Stimulated activated naive B cell treated with anti-CD40 and anti-IgM and Interleukin-4, amounts not matched to agents 10 μg/mL and 1 μg/mL and 100 μg/mL, for 72 hours (primary cell): ENCODE measurements at regions not wholly inside any gene's neighbourhood (a gene's known extent, or its start where the extent isn't known, plus 50 kb on each side); places are given as distances from the start of the nearest gene placed in this dataset.
A peak's percentile ranks its signal among the peaks of the same experiment; 100 is the strongest.

ENCODE experiments used
- ATAC-seq, 2 donors: fragments of 150-1000 bp; cut with Tn5 transposase; replicated peaks; 2 replicates each; pipeline ENCODE4 v1.10.0; 2021; ENCODE audit warnings: moderate library complexity in 1 of 2
- DNase-seq: peaks from one replicate; pipeline ENCODE4 v3.0.0; 2021
- H3K27ac Mint-ChIP-seq: one replicate; pipeline ENCODE4 v1.8.0; 2022; ENCODE audit warnings: mild to moderate bottlenecking, mixed read lengths
- H3K27me3 Mint-ChIP-seq, 2 donors: one replicate each; pipeline ENCODE4 v1.8.0; 2022; ENCODE audit warnings: mixed read lengths in 2 of 2
- H3K36me3 Mint-ChIP-seq, 2 donors: one replicate each; pipeline ENCODE4 v1.8.0; 2022; ENCODE audit warnings: mixed read lengths in 2 of 2, mild to moderate bottlenecking in 1 of 2
- H3K4me1 Mint-ChIP-seq, 2 donors: one replicate each; pipeline ENCODE4 v1.8.0; 2022; ENCODE audit warnings: mixed read lengths in 2 of 2, mild to moderate bottlenecking in 1 of 2
- H3K4me3 Mint-ChIP-seq, 2 donors: one replicate each; pipeline ENCODE4 v1.8.0; 2022; ENCODE audit warnings: mild to moderate bottlenecking in 2 of 2, mixed read lengths in 2 of 2, moderate library complexity in 1 of 2
- H3K9me3 Mint-ChIP-seq, 2 donors: one replicate each; pipeline ENCODE4 v1.8.0; 2022; ENCODE audit warnings: mixed read lengths in 2 of 2, mild to moderate bottlenecking in 1 of 2

DNA sequence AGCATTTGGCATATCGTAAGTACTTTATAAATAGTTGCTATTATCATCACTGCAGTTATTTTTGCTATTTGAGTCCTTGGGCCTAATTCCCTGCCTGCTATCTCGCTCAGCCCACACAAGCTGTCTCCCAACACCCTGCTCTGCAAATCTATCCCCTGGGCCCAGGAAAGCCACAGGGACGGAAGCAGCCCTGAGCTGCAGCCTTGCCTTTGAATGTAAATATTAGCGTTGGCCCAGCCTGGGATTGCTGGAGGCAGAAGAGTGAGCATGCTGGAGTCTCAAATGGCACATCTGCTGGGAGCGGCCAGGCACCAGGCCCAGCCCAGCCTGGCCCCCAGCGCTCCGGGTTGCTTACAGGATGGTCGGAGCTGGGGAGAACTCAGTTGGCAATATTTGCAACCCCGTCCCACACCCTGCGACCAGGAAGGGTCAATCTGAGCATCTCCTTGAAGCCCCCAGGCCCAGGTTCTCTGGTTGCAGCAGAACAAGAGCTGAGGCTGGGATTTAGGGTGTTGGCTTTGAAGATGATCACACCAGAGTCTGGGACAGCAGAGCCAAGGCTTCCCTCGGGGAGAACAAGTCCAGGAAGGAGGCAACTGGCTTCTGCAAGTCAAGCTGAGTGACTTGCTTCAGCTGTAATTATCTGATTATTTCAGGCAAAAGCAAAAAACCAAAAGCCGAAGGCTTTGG is 529.6 kb downstream of the SHQ1 start:
- H3K27ac Mint-ChIP-seq = no peak overlapping the region
- no peaks in the 10 kb centered on the region for H3K9me3 Mint-ChIP-seq
- no peaks in the 10 kb centered on the region for H3K27me3 Mint-ChIP-seq
- ATAC-seq (no peak), DNase-seq (no peak)
- H3K36me3 Mint-ChIP-seq = peaks cover 4% of the 10 kb centered on the region in 2 donors
- H3K4me3 Mint-ChIP-seq = no peak overlapping the region
- peaks cover 9 to 25% of the 10 kb centered on the region in 2 donors for H3K4me1 Mint-ChIP-seq

DNA sequence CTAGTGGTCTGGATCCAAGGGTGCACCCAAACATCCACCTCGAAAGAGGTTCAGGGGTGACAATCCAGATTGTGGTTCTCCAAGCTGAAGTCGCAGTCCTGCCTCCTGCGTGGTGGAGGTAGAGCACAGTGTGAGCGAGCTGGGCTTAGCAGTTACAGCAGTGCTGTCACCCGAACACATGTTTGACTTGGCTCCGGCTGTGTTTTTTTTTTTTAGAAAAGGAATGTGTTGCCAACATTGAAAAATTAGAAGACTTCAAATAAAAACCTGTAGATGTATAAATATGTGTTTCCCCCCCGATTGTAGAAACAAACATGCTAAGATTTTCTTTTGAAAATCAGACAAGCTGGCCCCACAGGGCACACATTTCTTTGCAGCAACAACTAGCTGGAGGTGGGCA is 530.8 kb downstream of the SHQ1 start:
- DNase-seq = no peak
- no peak overlapping the region for H3K4me3 Mint-ChIP-seq

GRCh38 chr3:72316501-72317279 is 531.6 kb downstream of the SHQ1 start:
- no peak for ATAC-seq
- no peaks in the 10 kb centered on the region for H3K27me3 Mint-ChIP-seq
- peaks cover 13 to 36% of the 10 kb centered on the region in 2 donors for H3K4me1 Mint-ChIP-seq
- H3K36me3 Mint-ChIP-seq = peaks cover 4% of the 10 kb centered on the region in 2 donors
- H3K4me3 Mint-ChIP-seq = no peak overlapping the region
- peak overlapping the region; percentile 2 for H3K27ac Mint-ChIP-seq
- no peak for DNase-seq
- no peaks in the 10 kb centered on the region for H3K9me3 Mint-ChIP-seq

More for the DNA sequence above, 530.8 kb downstream of the SHQ1 start:
- peaks cover 4% of the 10 kb centered on the region in 2 donors for H3K36me3 Mint-ChIP-seq
- no peaks in the 10 kb centered on the region for H3K9me3 Mint-ChIP-seq
- ATAC-seq = no peak
- peaks cover 9 to 28% of the 10 kb centered on the region in 2 donors for H3K4me1 Mint-ChIP-seq
- no peaks in the 10 kb centered on the region for H3K27me3 Mint-ChIP-seq
- H3K27ac Mint-ChIP-seq = no peak overlapping the region

DNA sequence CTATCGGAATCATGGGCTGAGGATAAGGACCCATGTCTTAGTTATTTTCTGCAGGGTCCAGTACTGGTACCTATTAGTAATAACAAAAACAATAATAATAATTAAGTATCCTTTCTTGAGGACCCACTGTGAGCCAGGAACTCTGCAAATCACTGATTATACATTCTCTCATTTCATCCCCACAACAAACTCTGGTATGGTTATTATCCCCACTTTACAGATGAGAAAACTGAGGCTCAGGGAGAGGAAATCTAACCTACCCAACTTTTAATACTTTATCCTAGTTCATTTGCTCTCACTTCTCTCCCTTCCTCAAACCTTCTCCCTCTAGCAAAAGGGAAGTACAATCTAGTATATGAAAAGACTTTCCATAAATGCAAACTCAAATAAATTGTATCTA is 528.4 kb upstream of the PROK2 start:
- ATAC-seq (no peak), DNase-seq (no peak)
- Mint-ChIP-seq H3K27me3 (no peaks in the 10 kb centered on the region), H3K4me1 (peaks cover 34 to 69% of the 10 kb centered on the region in 2 donors), H3K27ac (no peak overlapping the region), H3K4me3 (no peak overlapping the region), H3K9me3 (no peaks in the 10 kb centered on the region), H3K36me3 (peaks cover 0 to 4% of the 10 kb centered on the region in 2 donors)

GRCh38 chr3:72312339-72312738 is 527.4 kb upstream of the PROK2 start:
- Mint-ChIP-seq H3K27me3 (no peaks in the 10 kb centered on the region), H3K9me3 (no peaks in the 10 kb centered on the region), H3K4me3 (no peak overlapping the region), H3K27ac (no peak overlapping the region), H3K36me3 (peaks cover 0 to 4% of the 10 kb centered on the region in 2 donors), H3K4me1 (peaks cover 36 to 72% of the 10 kb centered on the region in 2 donors)
- ATAC-seq (no peak), DNase-seq (no peak)

- no peaks in the 10 kb centered on the region for H3K27me3 Mint-ChIP-seq
- peak overlapping the region; percentile 41 to 51 for H3K4me3 Mint-ChIP-seq
- H3K27ac Mint-ChIP-seq = peak overlapping the region; percentile 31
- DNase-seq (no peak), ATAC-seq (no peak)
- H3K9me3 Mint-ChIP-seq = no peaks in the 10 kb centered on the region
- peaks cover 36 to 75% of the 10 kb centered on the region in 2 donors for H3K4me1 Mint-ChIP-seq
- peaks cover 0 to 4% of the 10 kb centered on the region in 2 donors for H3K36me3 Mint-ChIP-seq
Measured at GRCh38 chr3:72311425-72311824, 526.5 kb upstream of the PROK2 start.

- peak overlapping the region; percentile 75 to 76 for H3K4me3 Mint-ChIP-seq
- DNase-seq = peak; percentile 76
Measured at GRCh38 chr3:72310419-72311380, 525.8 kb upstream of the PROK2 start.

DNA sequence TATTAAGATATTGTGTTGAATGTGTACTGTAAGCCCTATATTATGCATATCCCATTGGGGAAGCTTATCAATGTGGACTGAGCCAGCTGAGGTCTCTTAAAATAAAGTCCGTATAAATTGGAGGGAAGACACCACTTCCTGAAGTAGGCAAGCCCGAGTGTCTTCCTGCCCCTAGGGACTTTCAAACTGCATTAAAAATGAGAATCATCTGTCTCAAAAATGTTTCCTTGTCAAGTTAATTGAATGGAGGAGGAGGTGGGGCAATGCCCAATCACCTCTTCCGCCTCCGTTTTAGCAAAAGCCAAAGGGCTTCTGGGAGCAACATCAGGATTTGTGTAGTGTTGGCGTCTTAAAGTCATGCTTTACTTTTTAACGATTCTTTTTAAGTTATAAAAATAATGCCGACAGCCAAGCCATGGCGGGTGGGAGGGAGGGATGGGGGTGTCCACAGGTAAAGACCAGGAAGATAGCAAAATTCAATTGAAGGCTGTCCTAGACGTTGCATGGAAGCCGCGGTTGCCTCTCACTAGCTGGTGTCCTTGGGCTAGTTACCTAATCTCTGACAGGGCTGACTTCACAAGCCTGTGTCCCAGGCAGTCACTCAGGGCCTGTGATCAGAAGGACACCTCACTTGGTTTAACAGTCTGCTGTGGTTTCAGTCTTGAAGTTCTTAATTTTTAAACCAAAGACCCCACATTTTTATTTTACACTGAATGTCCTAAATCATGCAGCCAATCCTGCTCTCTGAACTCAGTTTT is 524.9 kb upstream of the PROK2 start:
- Mint-ChIP-seq H3K27me3 (peaks cover 0 to 5% of the 10 kb centered on the region in 2 donors), H3K36me3 (peaks cover 0 to 4% of the 10 kb centered on the region in 2 donors), H3K4me1 (peaks cover 35 to 70% of the 10 kb centered on the region in 2 donors), H3K9me3 (no peaks in the 10 kb centered on the region), H3K4me3 (peak overlapping the region in 1 of 2 donors; percentile 75), H3K27ac (peak overlapping the region; percentile 86)
- ATAC-seq (peak; percentile 5 to 8), DNase-seq (no peak)

More at GRCh38 chr3:72310419-72311380, 525.8 kb upstream of the PROK2 start:
- ATAC-seq = peak; percentile 96
- H3K4me1 Mint-ChIP-seq = peaks cover 36 to 71% of the 10 kb centered on the region in 2 donors
- H3K9me3 Mint-ChIP-seq = no peaks in the 10 kb centered on the region
- peak overlapping the region; percentile 86 for H3K27ac Mint-ChIP-seq
- no peaks in the 10 kb centered on the region for H3K27me3 Mint-ChIP-seq
- H3K36me3 Mint-ChIP-seq = peaks cover 0 to 4% of the 10 kb centered on the region in 2 donors

DNA sequence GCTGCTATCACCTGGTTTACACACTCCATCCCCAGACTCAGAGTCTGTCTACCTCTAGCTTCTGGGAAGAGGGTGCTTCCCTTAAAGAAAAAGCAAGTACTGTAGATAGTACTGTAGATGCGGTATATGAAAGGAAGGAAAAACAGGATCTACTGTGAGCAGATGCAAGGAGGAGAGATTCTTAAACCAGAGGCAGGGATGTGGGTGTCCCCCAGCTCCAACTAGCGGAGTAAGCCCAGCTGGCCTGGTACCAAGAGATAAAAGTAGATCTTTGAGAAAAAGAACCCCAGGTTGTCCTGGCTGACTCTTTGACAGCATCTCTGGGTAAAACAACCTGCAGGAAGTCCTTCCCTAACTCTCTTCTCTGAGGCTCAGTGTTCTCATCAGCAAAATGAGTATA is 523.7 kb upstream of the PROK2 start:
- peaks cover 0 to 5% of the 10 kb centered on the region in 2 donors for H3K27me3 Mint-ChIP-seq
- no peak overlapping the region for H3K4me3 Mint-ChIP-seq
- DNase-seq (no peak), ATAC-seq (no peak)
- H3K27ac Mint-ChIP-seq = peak overlapping the region; percentile 88
- H3K4me1 Mint-ChIP-seq = peaks cover 36 to 61% of the 10 kb centered on the region in 2 donors
- H3K9me3 Mint-ChIP-seq = no peaks in the 10 kb centered on the region
- H3K36me3 Mint-ChIP-seq = no peaks in the 10 kb centered on the region

DNA sequence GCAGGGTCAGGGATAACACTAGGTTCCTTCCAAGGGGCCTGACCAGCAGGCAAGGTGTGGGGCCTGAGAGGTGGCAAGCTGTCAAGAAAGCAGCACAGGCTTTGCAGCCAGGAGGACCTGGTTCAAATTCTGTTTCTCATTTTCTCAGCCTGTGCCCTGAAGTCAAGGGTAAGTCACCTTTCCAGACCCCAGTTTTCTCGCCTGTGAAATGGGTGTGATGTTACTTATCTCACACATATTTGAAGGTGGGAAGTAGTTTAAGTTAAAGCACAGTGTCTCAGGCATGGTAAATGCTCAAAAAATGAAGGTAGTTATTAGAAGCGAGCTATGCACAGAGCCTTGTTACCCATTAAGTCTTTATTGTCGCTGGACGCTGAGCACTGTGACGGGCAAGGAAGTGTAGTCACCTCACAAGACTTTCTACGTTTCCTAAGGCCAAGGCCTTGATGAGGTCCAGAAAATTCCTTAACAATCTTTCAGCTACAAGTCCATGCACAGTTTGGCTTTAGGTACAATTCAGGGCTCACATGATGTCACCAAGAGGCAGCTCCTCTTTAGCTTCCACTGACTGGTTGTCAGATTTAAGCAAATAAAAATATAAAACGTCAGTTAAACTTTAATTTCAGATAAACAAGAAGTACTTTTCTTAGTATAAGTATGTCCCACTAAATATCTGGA is 522.6 kb upstream of the PROK2 start:
- DNase-seq (no peak), ATAC-seq (no peak)
- H3K27me3 Mint-ChIP-seq = peaks cover 0 to 5% of the 10 kb centered on the region in 2 donors
- H3K36me3 Mint-ChIP-seq = no peaks in the 10 kb centered on the region
- H3K4me1 Mint-ChIP-seq = peaks cover 36 to 58% of the 10 kb centered on the region in 2 donors
- no peak overlapping the region for H3K4me3 Mint-ChIP-seq
- H3K27ac Mint-ChIP-seq = no peak overlapping the region
- no peaks in the 10 kb centered on the region for H3K9me3 Mint-ChIP-seq

GRCh38 chr3:72306800-72307341 is 521.9 kb upstream of the PROK2 start:
- peaks cover 0 to 5% of the 10 kb centered on the region in 2 donors for H3K27me3 Mint-ChIP-seq
- peak overlapping the region; percentile 67 for H3K27ac Mint-ChIP-seq
- peaks cover 37 to 51% of the 10 kb centered on the region in 2 donors for H3K4me1 Mint-ChIP-seq
- DNase-seq = no peak
- no peak overlapping the region for H3K4me3 Mint-ChIP-seq
- no peaks in the 10 kb centered on the region for H3K36me3 Mint-ChIP-seq
- no peaks in the 10 kb centered on the region for H3K9me3 Mint-ChIP-seq
- ATAC-seq = no peak

- no peaks in the 10 kb centered on the region for H3K9me3 Mint-ChIP-seq
- DNase-seq (no peak), ATAC-seq (no peak)
- H3K36me3 Mint-ChIP-seq = no peaks in the 10 kb centered on the region
- H3K27ac Mint-ChIP-seq = no peak overlapping the region
- peaks cover 22 to 23% of the 10 kb centered on the region in 2 donors for H3K4me1 Mint-ChIP-seq
- peaks cover 0 to 15% of the 10 kb centered on the region in 2 donors for H3K27me3 Mint-ChIP-seq
- no peak overlapping the region for H3K4me3 Mint-ChIP-seq
Measured at GRCh38 chr3:72303926-72304325, 519.0 kb upstream of the PROK2 start.

DNA sequence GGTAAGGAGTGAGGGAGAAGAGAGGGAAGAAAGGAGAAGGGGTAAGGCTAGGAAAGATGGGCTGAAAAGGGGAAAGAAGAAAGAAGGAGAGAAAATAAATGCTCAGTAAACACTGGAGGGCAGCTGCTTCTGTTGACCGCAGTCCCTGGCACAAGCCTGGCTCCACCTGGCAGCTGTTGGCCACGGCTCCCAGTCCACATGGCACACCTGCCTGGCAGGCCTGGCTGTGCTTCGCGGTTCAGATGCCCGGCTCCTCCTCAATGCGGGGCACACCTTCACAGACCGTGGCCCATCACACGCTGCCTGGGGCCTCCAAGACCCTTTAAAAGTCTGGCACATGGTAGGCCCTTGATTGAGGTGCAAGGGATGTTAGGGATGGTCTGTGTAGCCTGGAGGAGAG is 516.8 kb upstream of the PROK2 start:
- Mint-ChIP-seq H3K36me3 (no peaks in the 10 kb centered on the region), H3K4me3 (no peak overlapping the region), H3K27me3 (peaks cover 0 to 15% of the 10 kb centered on the region in 2 donors), H3K27ac (no peak overlapping the region), H3K4me1 (peaks cover 7 to 13% of the 10 kb centered on the region in 2 donors), H3K9me3 (no peaks in the 10 kb centered on the region)
- ATAC-seq (no peak), DNase-seq (no peak)
